ENCODE measurements at regions not wholly inside any gene's neighbourhood (a gene's known extent, or its start where the extent isn't known, plus 50 kb on each side); places are given as distances from the start of the nearest gene placed in this dataset.
A peak's percentile ranks its signal among the peaks of the same experiment; 100 is the strongest.

DNA sequence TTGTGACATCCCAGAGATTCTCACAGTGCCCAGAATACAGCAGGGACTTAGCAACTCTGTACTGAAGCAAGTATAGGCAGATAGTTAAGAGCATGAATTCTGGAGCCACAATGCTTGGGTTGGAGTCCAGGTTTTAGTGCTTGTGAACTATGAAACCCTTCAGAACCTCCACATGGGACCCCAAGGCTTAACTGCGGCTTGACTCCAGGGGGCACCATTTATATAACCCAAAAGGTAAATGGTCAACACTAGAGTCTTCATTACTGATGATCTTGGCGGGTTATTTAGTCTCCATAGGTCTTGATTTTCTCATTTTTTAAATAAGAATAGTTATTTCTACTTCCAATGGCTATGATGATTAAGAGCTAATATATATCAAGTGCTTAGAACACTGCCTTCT, 390.3 kb downstream of the TAF11L14 start:
- Histone ChIP-seq H3K27ac (ENCODE audit: insufficient read length, low read depth, low read length) (no peak overlapping the region), H3K23ac (ENCODE audit: insufficient read length, low read depth, low read length) (no peak overlapping the region), H3K79me2 (ENCODE audit: insufficient read depth, low read length) (no peaks in the 10 kb centered on the region), H4K20me1 (ENCODE audit: control insufficient read depth, insufficient read depth, insufficient read length) (no peaks in the 10 kb centered on the region), H3K18ac (ENCODE audit: insufficient read length, low read depth, low read length) (no peak overlapping the region), H2BK120ac (ENCODE audit: low read depth, low read length, poor library complexity, severe bottlenecking) (no peak overlapping the region), H3K27me3 (ENCODE audit: insufficient read depth, low read length) (no peaks in the 10 kb centered on the region), H2BK12ac (ENCODE audit: insufficient read length, low read depth, low read length) (no peak overlapping the region), H2AK5ac (ENCODE audit: insufficient read length, low read length) (no peak overlapping the region), H4K5ac (ENCODE audit: insufficient read length, low read depth, low read length) (no peak overlapping the region), H3K4me1 (ENCODE audit: insufficient read depth, low read length) (no peaks in the 10 kb centered on the region), H3K9me3 (ENCODE audit: control insufficient read depth, low read depth, low read length) (no peaks in the 10 kb centered on the region), H2BK20ac (ENCODE audit: low read depth, low read length, poor library complexity, severe bottlenecking) (no peak overlapping the region), H3K23me2 (ENCODE audit: insufficient read length, low read depth, low read length, poor library complexity, severe bottlenecking) (no peaks in the 10 kb centered on the region), H3K79me1 (ENCODE audit: insufficient read depth, low read depth, low read length, poor library complexity, severe bottlenecking) (no peaks in the 10 kb centered on the region), H3K4me2 (ENCODE audit: insufficient read depth, insufficient read length, low read length) (no peak overlapping the region), H4K91ac (ENCODE audit: insufficient read length, low read depth, low read length) (no peak overlapping the region), H3T11ph (ENCODE audit: low read length) (no peak overlapping the region), H4K8ac (replicated peaks; ENCODE audit: insufficient read length, low read depth, low read length) (no peak overlapping the region), H2AFZ (ENCODE audit: low read length) (no peak overlapping the region), H2BK5ac (ENCODE audit: insufficient read length, low read length) (no peak overlapping the region), H3K56ac (ENCODE audit: insufficient read length, low read depth, low read length) (no peak overlapping the region), H3K9ac (ENCODE audit: extremely low read depth, insufficient read length, low read length) (no peak overlapping the region), H3K14ac (ENCODE audit: insufficient read depth, low read length) (no peak overlapping the region), H2BK15ac (ENCODE audit: low read depth, low read length) (no peak overlapping the region), H3K4ac (ENCODE audit: low read depth, low read length) (no peak overlapping the region)
- 0 out of 5 replicates have a peak, but pooled peaks cover 0 to 2% of the 10 kb centered on the region in 2 experiments for H3K9me3 Mint-ChIP-seq
- H3K27ac Mint-ChIP-seq = no peak overlapping the region
- WGBS (ENCODE audit: extremely low coverage, insufficient read length, low lambda C conversion rate) = no CpG with 5 or more reads among the region's 2 CpGs
- no peak for DNase-seq
- H3K27me3 Mint-ChIP-seq (ENCODE audit: low read depth) = no peaks in the 10 kb centered on the region; the same call in 1 of the 2 replicates
- H3K36me3 Mint-ChIP-seq (ENCODE audit: insufficient read depth in 1 of 3, low read depth in 3 of 3) = no peaks in the 10 kb centered on the region
- no peaks in the 10 kb centered on the region for H3K4me1 Mint-ChIP-seq
- no peak overlapping the region for H3K4me3 Mint-ChIP-seq
- TF ChIP-seq CTCF (conservative IDR thresholded peaks at IDR 0.05) = peak; percentile 44; the same call in 2 of the 3 replicates

Measured in H9 (cell line).